Fibroblast of lung (primary cell): ENCODE measurements at regions not wholly inside any gene's neighbourhood (a gene's known extent, or its start where the extent isn't known, plus 50 kb on each side); places are given as distances from the start of the nearest gene placed in this dataset.

ENCODE experiments used
- CTCF ChIP-seq, 2 donors: IDR thresholded peaks in 1 of 2; conservative IDR thresholded peaks in 1 of 2; 1 replicate in 1 of 2; 2 replicates in 1 of 2; pipeline ENCODE4 v1.5.1; 2011 to 2012; ENCODE audit warnings: low read length in 2 of 2, control low read depth in 1 of 2, inconsistent platforms in 1 of 2, low read depth in 1 of 2, mild to moderate bottlenecking in 1 of 2
- EZH2 ChIP-seq: IDR thresholded peaks from 2 replicates; pipeline ENCODE4 v1.5.1; 2012; ENCODE audit warnings: low read length, control low read depth, mild to moderate bottlenecking; ENCODE audit errors: missing control alignments

DNA sequence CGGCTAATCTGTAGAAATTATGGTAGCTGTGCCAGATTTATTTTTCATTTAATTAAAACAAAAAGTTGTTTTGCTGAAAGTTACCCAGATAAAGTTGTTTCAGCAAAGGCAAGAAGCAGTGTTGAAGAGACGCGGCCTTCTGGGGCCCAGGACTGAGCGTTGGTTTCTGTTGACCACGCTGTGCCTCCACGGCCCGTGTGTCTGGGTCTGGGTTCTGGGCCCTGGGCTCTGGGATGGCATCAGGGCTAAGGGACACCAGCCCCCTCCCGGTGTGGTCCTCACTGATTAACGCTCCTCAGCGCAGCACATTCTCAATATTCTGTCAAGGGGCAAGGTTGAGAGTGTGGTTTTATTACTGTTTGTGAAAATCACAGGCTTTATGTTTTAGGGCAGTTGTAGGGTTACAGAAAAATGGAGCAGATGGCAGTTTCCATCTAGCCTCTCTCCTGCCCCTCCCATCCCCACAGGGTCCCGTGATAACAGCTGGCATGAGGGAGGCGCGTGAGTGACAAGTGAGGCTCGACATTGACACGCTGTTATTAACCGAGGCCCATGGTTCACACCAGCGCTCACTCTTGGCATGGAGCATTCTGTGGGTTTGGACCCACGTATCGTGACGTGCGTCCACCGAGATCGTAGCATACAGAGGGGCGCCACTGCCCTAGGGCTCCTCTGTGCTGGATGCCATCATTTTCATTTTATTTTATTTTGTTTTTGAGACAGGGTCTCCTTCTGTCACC lies 1231.4 kb downstream of the BRD1 start:
- no peak for TF ChIP-seq CTCF (conservative IDR thresholded peaks at IDR 0.05 in 1 of 2, IDR thresholded peaks at IDR 0.05 in 1 of 2; ENCODE audit: low read depth in 1 of 2, low read length in 2 of 2)
- TF ChIP-seq EZH2: no peak
